HG03354 (cell line): ENCODE measurements at regions not wholly inside any gene's neighbourhood (a gene's known extent, or its start where the extent isn't known, plus 50 kb on each side); places are given as distances from the start of the nearest gene placed in this dataset.

Experiments used
- ATAC-seq: cut with Tn5 transposase; IDR thresholded peaks from one replicate; pipeline ENCODE4 v1.9.1; 2021; ENCODE audit warnings: mild to moderate bottlenecking; ENCODE audit not compliant: unreplicated experiment, poor library complexity, severe bottlenecking

GRCh38 chr2:144048631-144049060 lies 471.3 kb downstream of the ZEB2 start:
- no peak for ATAC-seq

GRCh38 chr2:144042751-144043150 lies 477.2 kb downstream of the ZEB2 start:
- no peak for ATAC-seq

- no peak for ATAC-seq
Measured at GRCh38 chr2:144041612-144042011, 478.3 kb downstream of the ZEB2 start.

- ATAC-seq, result no peak
Measured at GRCh38 chr2:144040834-144041233, 479.1 kb downstream of the ZEB2 start.

- ATAC-seq, result no peak
Measured at GRCh38 chr2:144032566-144032965, 487.4 kb downstream of the ZEB2 start.

- no peak for ATAC-seq
Measured at GRCh38 chr2:144030791-144031190, 489.1 kb downstream of the ZEB2 start.

GRCh38 chr2:144027593-144027992 lies 492.3 kb downstream of the ZEB2 start:
- no peak for ATAC-seq

GRCh38 chr2:144026753-144027152 lies 493.2 kb downstream of the ZEB2 start:
- ATAC-seq, result no peak

GRCh38 chr2:144020047-144020446 lies 499.9 kb downstream of the ZEB2 start:
- ATAC-seq, result no peak

- no peak for ATAC-seq
Measured at GRCh38 chr2:144015655-144016245, 504.2 kb downstream of the ZEB2 start.

GRCh38 chr2:144015036-144015435 lies 504.9 kb downstream of the ZEB2 start:
- no peak for ATAC-seq

- no peak for ATAC-seq
Measured at GRCh38 chr2:144014103-144014502, 505.8 kb downstream of the ZEB2 start.

- no peak for ATAC-seq
Measured at GRCh38 chr2:144012304-144012703, 507.6 kb downstream of the ZEB2 start.

- ATAC-seq, result no peak
Measured at GRCh38 chr2:144011553-144011952, 508.4 kb downstream of the ZEB2 start.

- no peak for ATAC-seq
Measured at GRCh38 chr2:144011098-144011497, 508.8 kb downstream of the ZEB2 start.

- ATAC-seq, result no peak
Measured at GRCh38 chr2:144010096-144010836, 509.7 kb downstream of the ZEB2 start.

- no peak for ATAC-seq
Measured at GRCh38 chr2:144006139-144006538, 513.8 kb downstream of the ZEB2 start.

- ATAC-seq, result no peak
Measured at GRCh38 chr2:144004742-144005141, 515.2 kb downstream of the ZEB2 start.

- no peak for ATAC-seq
Measured at GRCh38 chr2:144003460-144004075, 516.4 kb downstream of the ZEB2 start.

- ATAC-seq, result no peak
Measured at GRCh38 chr2:143996974-143997373, 522.9 kb downstream of the ZEB2 start.

GRCh38 chr2:143994961-143995360 lies 525.0 kb downstream of the ZEB2 start:
- no peak for ATAC-seq
